GM18517 (cell line): ENCODE measurements at regions not wholly inside any gene's neighbourhood (a gene's known extent, or its start where the extent isn't known, plus 50 kb on each side); places are given as distances from the start of the nearest gene placed in this dataset.

Experiments
- ATAC-seq: cut with Tn5 transposase; IDR thresholded peaks from one replicate; pipeline ENCODE4 v1.9.1; 2021; ENCODE audit warnings: mild to moderate bottlenecking, moderate library complexity; ENCODE audit not compliant: unreplicated experiment

DNA sequence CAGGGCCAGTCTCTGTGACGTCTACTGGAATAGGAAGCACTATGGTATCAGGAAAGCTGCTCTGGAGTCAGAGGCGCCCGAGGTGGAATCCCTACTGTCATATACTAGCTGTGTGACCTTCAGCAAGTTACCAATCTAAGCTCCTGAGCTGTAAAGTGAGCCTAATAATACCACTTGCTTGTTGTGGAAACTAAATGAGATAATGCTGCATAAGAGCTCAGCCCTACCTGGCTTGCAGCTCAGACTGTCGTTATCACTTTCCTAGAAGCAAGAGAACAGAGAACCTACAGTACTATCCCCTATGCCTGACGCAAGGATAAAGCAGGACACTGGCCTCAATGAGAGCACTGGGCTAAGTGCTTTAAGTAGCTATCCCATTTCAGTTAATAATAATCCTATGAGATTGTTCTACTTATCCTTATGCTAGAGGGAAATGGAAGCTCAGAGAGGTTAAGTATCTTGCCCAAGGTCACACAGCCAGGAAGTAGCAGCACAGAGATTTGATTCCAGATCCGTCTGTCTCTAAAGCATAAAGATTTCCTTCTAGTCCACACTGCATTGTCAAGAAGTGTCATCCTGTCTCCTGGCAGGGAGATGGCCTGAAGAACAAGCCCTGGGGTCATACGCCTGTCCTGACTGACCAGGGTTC is 195.2 kb downstream of the TLE3 start:
- ATAC-seq, result no peak

DNA sequence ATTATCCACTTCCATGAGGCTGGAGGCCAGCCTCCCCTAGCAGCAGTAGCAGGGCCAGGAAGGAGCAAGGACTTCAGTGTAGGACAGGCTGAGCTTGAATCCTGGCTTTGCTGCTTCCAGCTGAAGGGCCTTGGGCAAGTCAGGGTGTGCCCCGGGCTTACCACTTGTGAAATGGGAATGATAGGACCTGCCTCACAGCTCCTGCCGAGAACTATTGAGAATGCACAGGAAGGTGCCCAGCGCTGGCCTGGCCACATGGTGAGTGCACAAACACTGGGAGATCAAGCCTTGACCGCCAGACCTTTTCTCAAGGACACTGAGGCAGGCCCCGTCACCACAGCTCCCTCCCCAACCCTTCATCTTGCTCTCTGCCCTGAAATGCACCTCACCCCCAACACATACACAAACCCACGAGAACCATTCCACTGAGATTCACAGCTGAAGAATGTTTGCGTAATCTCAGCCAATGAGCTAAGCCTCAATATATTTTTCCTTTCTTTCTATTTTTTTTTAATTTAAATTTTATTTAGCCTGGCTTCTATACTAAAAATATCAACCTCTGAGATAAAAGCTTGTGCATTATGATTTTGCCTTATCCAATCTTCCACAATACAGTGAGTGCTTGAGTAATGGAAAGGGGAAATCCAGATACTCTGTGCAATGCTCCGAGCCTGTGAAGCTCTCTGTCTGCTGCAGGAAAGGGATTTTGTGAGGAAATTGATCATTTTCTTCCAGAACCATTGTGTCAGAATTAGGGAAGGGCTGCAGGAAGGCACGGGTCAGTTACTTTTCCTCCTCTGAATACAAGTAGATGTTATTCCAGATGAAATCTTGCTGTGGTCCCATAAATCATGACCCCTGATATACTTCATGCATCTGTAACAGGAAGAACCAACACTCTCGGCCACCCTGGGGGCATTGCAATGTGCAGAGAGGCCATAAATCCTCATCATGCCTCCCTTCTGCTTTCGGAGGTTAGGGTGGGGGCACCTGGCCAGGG is 193.9 kb downstream of the TLE3 start:
- ATAC-seq, result no peak

DNA sequence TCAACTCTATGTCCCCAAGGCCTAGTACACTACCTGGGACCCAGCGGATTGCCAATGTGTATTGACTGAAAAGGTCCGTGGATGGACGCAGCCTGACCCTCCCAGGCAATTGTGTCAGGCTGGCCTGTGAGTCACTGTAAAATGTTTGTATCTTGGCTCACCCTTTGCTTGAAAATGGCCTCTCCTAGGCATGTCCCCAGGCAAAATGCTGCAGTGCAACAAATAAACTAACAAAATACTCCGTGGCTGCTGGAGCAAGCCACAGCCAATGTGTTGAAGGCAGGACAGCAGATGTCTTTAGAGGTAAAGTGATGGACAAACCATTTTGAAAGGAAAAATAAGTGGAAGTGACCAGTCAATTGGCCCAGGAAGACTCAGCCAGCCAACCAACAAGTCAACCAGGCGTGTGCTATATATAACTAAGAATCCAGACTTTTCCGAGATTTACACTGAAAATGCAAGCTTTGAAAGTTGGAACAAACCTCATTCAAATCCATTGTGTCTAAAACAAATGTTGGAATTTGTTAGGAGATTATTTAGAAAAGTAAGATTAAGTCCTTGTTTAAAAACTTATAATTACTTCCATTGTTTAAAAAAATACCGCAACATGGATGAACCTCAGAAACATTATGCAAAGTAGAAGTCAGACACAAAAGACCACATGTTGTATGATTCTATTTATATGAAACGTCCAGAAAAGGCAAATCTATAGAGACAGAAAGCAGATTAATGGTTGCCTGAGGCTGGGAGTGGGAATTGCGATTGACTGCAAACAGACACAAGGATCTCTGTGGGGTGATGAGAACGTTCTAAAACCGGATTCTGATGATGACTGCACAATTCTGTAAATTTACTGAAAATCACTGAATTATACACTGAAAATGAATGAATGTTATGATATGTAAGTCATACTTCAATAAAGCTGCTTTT is 191.2 kb downstream of the TLE3 start:
- ATAC-seq, result no peak

DNA sequence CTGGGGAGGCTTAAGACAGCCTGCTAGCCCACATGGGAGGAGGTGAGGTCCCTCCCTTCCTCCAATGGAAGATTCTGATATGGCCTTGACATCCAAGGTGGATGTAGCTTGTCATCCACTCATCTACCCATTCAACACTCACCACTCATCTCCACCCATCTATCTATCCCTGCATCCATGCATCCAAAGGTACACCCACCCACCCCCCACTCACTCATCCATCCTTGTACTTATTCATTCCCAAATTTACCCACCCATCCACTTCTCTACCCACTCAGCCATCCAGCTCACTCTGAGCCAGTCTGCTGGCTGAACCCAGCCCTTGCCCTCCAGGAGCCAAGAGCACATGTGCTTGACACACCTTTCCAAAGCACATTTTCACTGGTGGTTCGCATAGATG is 189.7 kb downstream of the TLE3 start:
- ATAC-seq, result no peak

DNA sequence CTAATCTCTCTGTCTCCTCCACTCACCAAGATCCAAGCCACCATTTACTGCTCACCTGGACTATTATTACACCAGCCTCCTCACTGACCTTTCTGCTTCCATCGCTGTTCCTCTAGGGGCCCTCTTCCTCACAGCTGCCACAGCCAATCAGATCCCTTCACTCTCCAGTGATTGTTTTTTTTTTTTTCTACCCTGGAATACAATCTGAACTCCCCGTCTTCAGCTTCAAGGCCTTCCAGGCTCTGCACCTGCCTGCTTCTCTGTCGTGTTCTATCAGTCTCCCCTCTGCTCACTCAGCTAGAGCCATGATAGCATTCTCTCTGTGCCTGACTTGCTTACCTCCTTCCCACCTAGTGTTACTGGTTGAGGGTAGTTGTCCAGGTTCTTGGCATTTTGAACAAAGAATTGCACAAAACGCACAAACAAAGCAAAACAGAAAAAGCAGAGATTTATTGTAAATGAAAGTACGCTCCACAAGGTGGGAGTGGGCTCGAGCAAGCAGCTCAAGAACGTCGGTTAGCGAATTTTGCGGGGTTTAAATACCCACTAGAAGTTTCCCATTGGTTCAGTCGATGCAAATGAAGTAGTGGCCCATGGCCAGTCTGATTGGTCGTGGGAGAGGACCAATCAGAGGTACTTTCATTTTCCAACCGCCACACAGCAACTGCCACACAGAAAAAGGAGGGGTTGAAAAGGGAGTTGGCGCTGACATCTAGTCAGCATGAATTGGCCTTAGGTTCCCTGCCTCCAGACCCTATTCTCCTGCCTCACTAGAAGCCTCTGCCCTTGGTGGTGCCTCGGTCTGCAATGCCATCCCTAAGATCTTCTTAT is 188.9 kb downstream of the TLE3 start:
- ATAC-seq, result no peak

DNA sequence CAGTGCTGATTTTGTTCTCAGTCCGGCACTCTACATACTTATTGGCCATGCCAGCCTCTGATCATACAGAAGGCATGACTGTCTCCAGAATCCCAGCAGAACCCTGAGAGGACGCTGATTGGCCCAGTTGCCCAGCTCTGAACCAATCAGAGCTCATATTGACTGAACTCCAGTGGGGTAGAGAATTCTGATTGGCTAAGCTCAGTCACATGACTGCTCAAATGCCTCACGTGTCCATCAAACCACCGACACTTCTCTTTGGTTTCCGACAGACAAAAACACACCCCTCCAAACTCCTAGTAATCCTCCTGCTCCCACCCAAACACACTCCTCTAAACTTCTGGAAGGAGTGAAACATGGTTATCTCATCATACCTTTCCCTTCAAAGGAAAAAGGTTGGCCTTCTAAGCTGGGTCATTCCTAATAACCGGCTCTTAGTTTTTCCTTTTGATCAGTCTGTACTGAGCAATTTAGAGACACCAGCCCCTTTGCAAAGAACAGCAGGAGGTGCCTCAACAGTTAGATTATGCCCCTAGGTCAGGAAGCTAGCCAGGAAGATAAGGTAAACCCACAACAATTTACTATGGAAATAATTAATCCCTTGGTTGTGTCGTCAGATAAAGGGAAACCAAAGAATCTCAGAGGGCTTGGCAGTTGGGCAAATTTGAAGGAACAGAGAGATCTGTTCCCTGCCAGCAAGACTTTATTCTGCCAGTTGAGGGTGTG is 187.8 kb downstream of the TLE3 start:
- no peak for ATAC-seq

DNA sequence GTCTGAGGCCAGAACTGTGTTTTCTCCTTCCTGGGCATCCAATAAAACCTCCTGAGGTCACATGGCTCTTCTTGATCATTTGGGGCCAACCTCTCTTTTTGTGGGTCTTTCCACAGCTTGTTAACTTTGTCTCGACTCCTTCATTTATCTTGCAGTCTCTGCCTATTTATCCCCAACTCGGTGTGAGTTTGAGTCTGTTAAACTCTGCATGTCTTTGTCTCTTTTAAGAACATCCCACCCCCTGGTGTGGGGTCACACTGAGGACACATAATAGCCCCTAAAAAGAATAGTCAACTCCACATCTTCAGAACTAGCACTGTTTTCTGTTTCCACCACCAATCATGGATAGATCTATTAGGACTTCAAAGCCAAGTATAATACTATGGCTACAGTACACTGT is 187.2 kb downstream of the TLE3 start:
- no peak for ATAC-seq

DNA sequence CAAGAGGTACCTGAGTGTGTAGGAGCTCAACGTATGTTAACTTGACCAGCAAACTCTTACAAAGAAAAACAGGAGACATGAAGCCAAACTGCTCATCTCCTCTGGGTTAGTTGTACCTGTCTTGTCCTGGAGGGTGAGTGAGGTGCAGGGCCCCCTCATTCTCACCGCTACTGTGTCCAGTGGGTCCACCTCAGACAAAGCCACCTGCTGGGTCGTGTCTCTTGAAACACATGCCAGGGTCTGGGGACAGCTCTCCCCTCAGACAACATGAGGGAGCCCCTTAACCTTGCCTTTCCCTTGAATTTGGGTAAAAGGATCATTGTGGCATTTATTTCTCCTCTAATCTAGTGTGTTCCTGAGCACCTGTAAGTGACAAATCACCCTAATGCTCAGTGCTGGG is 185.6 kb downstream of the TLE3 start:
- no peak for ATAC-seq

DNA sequence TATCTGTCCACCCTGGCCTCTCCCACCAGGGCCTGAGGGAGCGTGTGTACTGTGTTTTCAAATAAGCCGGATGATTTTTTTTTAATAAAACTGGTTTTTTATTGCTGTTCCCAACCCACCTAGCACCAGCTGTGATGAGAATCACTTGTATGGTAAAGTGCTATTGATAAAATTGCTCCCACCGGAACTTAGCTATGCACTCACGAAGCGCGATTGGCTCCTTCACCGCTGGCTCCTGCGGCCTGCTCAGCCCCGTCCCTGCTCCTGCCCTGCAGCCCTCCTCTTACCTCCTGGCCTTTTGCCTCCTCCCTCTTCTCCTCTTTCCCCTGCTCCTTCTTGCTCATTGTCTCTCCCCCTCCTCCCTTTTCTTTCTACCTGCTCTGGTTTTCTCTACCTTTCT is 183.7 kb downstream of the TLE3 start:
- ATAC-seq, result no peak

DNA sequence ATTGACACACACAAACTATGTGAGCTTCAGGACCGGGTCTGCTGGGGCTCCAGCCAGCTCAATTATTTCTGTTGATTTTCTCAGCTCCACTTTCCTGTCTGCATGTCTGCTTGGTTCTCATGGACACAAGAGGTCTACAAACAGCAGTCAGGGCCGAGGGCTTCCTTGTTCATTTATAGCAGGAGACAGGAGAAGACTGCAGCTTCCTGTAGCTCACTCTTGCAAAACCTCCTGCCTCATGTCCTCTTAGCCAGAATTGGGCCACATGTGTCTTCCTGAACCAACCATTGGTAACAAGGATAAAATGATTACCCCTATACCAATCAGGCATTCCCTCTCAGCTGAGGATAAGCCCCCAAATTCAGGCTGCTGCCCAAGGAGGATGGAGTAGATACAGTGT is 182.8 kb downstream of the TLE3 start:
- no peak for ATAC-seq

DNA sequence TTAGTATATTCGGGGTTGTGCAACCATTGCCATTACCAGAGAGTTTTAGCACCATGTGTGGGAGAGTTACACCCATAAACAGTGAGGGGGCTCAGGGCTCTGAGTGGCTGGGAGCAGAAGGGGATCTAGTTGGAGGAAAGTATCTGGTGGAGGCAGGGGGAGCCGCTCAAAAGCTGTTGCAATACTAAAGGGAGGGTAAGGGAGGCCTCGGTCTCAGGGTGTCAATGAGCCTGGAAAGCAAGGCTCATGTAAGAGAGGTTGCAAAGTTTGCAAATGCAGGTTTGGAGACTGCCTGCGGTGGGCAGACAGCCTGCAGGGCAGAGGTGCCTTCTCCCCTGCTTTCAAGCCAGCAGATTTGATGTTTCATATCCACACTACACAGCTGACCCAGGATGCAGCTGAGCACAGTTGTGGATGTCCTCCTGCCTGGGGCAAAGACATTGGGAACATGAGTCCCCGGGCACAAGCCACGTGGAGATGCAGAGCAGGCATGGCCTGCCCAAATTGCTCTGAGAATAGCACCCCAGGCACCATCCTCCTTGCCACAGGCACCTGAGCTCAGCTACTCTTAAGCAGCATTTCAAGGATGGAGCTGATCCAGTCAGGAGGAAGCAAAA is 181.4 kb downstream of the TLE3 start:
- ATAC-seq, result no peak

DNA sequence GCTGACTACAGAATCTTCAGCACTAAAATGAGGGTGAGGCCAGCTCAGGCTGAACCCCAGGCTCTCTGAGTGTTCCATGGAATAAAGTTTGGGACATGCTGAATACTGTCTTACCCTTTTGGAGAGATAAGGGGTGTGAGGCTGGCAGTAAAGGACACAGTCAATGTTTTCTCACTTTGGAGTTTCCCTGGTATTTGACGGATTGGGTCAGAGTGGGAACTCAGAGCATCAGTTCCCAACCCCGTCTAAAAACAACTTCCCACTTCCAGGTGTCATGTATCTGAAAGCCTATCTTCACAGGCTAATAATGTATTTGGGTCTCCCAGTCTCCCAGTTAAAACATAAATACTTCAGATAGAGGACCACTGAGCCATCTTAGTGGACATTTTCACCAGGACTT is 180.7 kb downstream of the TLE3 start:
- no peak for ATAC-seq

DNA sequence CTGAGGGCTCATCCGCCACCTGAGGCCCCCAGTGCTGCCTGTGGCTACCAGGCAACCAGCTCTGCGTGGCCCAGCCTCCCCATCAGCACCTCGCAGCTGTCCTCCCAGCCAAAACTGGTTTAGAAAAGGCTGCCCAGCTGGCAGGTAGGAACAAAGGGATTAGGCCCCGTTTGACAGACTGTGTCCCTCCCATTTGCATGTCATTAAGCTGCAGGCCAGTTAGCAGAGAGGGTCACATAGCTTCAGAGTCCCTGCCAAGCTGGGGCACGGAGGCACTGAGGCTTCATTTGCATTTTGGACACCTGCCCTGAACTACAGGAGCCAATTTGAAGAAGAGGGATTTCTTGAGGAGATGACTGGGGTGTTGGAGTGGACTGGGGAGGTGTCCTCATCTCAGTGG is 177.9 kb downstream of the TLE3 start:
- no peak for ATAC-seq

DNA sequence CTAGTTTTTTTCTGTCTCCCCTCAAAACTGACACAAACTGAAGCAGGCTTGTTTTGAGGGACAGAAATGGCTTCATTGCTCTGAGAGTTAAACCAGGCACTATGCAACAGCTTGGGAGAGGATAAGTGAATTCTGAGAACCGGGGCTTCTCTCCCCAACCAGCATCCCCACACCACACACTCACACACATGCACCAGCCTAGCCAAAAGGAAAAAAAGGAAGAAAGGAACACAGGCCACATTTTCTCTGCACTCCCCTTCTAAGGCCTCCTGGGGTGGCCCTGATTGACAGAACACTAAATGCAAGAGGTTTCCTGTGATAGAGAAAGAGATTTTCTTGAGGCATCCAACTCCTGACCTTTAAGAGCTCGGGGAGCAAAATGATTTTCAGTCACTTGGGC is 177.5 kb downstream of the TLE3 start:
- ATAC-seq, result no peak

DNA sequence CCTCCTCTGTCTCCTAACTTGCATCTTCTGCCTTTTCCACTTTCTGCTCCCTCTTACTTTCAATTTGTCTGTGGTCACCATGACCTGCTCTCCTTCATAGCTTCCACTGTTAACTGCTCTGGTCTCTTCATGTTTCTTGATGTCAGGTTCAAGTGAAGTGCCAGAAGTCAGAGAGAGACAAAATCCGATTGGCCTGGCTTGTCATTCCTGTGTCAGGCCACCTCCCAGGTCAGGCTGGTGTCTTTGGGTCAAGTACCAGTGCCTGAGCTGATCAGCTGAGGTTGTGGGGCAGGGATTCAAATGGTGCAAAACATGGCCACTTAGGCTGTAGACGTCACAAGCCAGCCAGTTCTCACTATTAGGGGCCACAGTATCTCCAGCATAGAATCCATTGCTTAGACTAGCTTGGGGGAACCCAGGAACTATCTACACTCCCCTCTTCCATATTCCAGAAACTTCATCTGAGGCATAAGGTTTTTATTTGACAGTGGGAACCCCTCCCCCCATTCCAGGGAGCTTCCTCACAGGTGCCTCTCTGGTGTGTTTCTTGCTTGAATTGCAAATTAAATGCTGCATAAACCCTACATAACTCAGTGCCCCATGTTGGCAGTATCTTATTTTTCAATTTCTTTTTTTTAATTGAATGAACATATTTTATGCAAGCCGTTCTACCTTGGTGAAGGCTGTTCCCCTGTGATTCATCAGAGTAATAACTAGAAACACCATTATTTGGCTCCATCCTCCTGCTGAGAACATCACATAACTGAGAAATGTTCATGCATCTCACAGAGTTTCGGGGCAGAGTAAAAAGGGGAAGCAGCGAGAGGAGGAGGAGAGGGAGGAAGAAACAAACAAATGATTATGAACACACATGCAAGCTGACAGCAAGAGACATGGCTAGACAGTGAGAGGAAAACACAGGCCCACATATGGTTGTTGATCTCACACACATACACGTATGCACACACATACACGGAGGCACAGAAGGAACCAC is 175.8 kb downstream of the TLE3 start:
- ATAC-seq, result no peak

DNA sequence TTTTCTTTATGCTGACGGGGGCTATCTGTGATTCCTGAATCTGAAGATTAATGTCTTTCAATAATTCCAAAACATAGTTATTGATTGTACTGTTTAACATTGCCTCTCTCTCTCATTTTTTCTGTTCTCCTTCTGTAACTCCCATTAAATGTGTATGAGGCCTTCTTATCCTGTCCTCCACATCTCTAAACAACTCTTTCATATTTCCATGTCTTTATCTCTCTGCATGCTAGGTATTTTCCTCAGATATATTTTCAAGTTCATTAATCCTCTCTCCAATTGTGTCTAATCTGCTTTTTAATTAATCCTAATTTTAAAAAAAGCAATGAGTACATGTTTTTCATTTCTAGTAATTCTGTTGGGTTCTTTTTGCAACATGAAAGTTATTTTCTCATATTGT is 173.2 kb downstream of the TLE3 start:
- no peak for ATAC-seq

DNA sequence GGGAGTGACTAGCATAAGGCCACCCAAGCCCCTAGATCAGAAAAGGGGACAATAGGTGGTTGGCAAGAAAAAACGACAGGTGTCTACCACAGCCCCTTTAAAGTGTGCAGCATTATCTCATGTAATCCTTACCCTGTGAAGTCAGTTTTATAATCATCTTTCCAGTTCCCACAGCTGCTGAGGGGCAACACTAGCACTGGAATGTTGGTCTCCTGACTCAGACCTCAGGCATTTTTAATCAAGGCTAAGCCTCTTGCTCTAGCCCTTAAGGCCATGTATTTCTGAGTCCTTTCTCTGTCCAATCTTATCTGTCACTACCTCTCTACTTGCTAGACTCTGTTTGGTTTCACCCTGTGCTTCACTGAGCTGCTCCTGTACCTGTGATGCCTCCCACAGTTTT is 171.7 kb downstream of the TLE3 start:
- no peak for ATAC-seq

DNA sequence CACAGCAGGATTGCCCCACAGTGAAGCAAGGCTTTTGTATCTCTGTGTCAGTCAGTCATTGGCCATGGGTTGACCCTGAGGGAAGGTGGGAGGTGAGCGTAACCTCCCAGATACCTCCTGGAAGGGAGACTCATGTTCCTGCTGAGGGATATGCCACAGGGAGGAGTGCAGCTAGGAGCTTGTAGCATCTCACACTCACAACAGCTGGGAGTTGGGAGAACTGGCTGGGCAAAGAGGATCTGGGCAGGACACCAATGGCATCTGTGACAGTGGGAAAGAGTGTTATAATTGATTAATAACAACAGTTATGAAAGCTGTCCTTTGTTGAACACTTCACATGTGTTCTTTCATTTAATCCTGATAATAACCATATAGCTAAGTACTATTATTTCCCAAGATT is 171.0 kb downstream of the TLE3 start:
- ATAC-seq, result no peak
